NCI-H146 treated with DMSO at 0.1 percent for 48 hours (cell line): ENCODE measurements at regions not wholly inside any gene's neighbourhood (a gene's known extent, or its start where the extent isn't known, plus 50 kb on each side); places are given as distances from the start of the nearest gene placed in this dataset.
"Not testable (repeated sequence)": the region's sequence is repeated elsewhere in the genome, so short reads cannot be mapped to it uniquely, and the experiment has no call there.

Experiments
- DNase-seq: peaks from one replicate; lab custom pipeline; 2025; ENCODE audit not compliant: unreplicated experiment; lab: John Stamatoyannopoulos, UW

DNA sequence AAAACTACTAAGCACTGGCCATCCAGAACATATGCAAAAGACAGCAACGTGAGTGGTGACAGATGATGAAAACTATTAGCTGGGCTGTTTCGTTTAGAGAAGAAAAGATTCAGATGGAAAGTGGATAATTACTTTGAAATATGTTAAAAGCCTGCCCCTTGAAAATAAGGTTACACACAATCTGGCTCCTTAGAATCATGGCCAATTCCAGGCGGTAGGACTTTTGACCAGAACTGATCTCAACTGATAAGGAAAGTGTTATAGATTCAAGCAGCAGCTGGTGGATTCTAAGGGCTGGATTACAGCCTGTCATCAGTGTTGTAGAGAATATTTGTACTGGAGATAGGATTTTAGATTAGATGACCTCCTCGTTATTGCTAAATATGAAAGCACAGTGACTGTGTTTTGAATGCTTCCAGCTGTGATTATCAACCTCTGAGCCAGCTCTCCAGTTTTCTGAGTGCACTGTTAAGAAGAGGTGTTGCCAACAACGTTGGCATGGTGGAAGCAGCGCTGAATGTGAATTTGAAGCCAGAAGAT, 75.1 kb downstream of the KBTBD2 start:
- peak; percentile 10 for DNase-seq

DNA sequence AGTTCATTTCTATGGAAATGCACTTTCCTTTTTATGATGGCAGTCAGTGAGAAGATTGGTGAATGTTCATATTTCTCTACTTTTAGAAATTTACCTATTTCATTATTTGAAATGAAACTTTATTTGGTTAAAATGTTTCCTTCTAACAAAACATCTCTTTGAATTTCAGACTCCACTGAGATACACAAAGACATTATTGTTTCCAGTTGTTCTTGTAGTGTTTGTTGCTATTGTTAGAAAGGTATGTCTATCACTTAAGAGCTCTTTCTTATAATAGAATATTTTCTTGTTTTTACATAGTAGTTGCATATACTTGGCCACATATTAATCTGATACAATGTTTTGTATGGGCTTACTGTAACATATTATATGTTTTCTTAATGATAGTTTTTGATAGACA, 76.8 kb downstream of the KBTBD2 start:
- not testable (repeated sequence) for DNase-seq

DNA sequence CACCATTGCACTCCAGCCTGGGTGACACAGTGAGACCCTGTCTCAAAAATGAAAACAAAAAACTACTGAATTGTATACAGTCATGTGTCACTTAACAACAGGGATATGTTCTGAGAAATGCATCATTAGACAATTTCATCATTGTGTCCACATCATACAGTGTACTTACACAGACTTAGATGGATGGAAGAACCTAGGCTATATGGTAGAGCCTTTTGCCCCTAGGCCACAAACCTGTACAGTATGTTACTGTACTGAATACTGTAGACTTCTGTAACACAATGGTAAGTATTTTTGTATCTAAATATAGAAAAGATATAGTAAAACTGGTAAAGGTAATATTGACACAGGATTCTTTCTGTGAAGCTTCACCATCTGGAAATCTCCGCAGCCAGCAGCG, 81.7 kb downstream of the KBTBD2 start:
- no peak for DNase-seq

DNA sequence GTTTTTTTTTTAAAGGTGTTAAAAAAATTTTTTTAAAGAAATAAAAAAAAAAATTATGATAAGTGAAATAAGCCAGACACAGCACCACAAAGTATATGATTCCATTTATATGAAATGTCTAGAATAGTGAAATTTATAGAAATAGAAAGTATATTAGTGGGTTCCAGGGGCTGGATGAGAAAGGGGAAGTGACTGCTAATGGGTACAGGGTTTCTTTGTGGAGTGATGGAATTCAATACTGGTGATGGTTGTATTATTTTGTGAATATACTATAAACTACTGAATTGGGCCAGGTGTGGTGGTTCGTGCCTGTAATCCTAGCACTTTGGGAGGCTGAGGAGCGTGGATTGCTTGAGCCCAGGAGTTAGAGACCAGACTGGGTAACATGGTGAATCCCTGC, 82.2 kb downstream of the KBTBD2 start:
- no peak for DNase-seq

DNA sequence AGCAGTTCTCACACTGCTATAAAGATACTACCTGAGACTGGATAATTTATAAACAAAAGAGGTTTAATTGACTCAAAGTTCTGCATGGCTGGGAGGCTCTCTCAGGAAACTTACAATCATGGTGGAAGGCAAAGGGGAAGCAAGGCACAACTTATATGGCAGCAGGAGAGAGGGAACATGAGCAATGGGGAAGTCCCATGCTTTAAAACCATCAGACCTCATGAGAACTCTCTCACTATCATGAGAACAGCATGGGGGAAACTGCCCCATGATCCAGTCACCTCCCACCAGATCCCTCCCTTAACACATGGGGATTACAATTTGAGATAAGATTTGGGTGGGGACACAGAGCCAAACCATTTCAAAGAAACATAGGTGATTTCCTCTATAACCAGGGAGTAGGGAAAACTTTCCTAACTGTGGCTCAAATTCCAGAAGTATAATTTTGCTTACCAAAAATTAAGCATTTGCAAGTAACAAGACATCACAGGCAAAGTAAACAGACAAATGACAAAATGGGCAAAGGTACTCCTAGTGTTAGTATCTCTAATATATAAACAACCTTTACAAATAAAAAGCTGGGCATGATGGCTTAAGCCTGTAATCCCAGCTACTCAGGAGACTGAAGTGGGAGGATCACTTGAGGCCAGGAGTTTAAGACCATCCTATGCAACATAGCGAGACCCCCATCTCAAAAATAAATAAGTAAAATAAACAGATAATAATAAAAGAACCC, 88.0 kb downstream of the KBTBD2 start:
- no peak for DNase-seq

DNA sequence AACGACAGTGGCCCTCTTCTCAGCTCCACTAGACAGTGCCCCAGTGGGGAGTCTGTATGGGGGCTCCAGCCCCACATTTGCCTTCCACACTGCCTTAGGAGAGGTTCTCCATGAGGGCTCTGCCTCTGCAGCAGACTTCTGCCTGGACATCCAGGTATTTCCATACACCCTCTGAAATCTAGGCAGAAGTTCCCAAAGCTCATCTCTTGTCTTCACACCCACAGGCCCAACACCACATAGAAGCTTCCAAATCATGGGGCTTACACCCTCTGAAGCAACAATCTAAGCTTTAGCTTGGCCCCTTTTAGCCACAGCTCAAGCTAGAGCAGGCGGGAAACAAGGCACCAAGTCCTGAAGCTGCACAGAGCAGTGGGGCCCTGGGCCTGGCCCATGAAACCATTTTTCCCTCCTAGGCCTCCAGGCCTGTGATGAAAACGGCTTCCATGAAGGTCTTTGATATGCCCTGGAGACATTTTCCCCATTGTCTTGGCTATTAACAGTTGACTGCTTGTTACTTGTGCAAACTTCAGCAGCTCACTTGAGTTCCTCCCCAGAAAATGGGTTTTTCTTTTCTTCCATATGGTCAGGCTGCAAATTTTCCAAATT, 89.2 kb downstream of the KBTBD2 start:
- DNase-seq: no peak

DNA sequence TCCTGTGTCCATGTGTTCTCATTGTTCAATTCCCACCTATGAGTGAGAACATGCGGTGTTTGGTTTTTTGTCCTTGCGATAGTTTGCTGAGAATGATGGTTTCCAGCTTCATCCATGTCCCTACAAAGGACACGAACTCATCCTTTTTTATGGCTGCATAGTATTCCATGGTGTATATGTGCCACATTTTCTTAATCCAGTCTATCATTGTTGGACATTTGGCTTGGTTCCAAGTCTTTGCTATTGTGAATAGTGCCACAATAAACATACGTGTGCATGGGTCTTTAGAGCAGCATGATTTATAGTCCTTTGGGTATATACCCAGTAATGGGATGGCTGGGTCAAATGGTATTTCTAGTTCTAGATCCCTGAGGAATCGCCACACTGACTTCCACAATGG, 98.5 kb downstream of the KBTBD2 start:
- DNase-seq: not testable (repeated sequence)

DNA sequence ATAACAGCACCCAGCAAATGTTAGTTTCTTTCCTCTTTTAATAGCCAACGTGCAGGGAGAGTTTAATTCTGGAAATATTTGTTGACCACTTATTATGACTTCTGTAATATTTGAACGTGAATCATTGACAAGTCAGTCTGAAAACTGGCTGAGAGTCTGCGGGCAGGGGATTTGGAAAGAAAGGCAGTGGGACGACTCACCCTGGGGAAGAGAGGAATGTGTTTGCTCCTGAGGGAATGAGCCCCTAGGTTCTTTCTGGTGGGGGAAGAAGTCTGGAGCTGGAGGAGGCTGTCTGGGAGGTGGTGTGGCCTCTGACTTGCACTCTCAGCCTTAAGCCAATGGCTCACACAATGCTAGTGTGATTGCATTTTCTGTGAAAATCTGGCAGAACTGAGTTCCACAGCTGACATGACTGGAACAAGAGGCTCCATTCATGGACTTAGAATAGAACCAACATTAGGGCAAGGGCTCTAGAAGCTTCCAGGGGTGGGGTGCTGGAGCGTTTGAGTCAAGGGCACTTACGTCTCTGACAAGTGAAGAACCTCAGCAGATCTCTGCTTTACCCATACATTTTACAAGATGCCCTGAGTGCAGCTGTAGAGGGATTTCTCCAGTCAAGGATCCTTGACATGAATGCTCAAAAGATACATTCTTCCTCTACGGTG, 100.7 kb downstream of the KBTBD2 start:
- not testable (repeated sequence) for DNase-seq

DNA sequence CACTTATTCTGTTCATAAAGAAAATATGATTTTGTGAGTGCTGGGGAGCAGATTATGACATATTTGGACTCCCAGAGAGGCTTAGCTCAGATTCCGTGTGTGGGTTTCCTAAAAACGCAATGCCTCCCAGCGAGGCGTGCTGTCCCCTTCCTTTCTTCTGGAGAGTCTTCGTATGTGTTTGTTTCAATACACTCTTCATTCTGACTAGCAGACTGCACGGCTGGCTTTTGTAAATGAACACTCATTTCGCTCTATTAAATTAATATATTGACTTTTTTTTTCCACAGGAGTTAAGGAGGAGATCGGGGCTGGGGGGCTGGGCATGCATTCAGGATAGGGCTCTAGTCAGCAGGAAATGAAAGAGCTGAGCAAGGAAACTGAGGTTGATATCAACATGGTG, 102.3 kb downstream of the KBTBD2 start:
- DNase-seq: not testable (repeated sequence)

DNA sequence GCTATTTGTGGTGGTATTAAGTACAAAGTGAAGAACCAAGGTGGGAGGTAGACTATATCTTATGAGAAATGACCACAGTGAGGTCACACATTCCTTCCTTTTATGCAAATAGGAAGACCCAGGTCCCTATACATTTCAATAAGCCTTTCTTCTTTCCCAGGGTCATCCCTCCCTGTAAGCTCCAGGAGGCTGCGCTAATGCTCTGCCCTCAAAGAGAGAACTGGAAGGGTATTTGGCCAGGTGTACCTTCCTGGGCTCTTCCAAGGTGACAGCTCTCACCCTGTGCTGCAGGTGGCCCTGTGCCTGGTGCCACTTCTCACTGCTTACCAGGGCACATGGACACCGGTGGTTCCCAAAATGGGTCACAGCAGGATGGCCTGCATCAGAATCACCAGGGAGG, 103.4 kb downstream of the KBTBD2 start:
- not testable (repeated sequence) for DNase-seq

DNA sequence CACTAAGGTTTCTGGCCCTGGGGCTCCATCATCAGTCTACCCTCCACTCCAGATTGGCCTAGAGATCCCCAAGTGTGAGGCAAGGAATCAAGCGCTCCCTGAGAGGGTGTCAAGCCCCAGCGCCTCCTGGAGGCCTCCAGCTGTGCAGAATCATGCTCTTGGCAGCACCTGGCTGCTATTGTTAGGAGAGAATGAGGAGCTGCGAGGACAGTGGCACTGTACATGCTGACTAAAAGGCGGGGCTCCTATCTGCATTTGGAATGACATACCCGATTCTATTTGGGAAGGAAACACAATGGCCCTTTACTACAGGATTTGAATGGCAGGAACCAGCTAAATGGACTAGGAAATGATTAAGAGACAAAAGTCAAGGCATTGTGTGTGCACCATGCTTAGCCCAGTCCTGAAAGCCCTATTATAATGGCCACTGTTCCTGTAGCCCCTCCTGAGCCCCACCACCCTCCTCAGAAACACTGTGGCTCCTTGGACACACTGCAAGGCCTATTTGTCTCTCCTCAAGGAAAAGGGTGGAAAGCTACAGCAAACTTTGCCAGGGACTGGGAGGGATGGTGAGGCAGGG, 106.1 kb downstream of the KBTBD2 start:
- DNase-seq: peak; percentile 65

DNA sequence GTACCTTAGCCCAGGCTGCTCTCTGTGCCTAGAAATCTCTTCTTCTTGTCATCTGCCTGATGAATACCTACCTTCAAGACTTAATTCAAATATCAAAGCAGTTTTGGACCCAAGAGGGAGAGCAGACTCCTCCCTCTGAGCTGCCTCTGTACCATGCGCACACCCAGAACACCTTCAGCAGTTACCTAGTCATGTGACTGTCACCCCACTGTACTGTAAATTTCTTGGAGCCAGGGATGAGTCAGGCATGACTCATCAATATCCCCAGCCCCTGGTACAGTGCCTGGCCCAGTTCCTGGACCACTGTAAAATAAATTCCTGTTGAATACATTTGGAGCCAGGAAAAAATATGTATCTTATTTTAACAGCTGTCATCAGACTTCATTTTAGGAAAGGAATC, 111.7 kb downstream of the KBTBD2 start:
- not testable (repeated sequence) for DNase-seq

DNA sequence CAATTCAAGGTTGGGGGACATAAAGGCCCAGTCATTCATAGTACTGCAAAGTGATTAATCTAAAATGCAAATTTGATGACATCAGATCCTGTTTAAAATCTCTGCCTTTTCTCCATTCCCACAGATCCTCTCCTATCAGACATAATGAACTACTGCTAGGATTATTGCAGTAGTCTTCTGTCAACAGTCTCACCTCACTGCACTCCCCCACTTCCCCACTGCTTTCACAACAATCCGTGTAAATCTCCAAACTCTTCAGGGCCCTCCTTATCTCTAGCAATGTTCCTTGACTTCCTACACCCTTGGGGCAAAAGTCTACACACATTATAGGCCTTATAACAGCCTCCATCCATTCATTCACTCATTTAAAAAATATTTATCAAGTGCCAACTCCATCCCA, 112.4 kb downstream of the KBTBD2 start:
- no peak for DNase-seq

DNA sequence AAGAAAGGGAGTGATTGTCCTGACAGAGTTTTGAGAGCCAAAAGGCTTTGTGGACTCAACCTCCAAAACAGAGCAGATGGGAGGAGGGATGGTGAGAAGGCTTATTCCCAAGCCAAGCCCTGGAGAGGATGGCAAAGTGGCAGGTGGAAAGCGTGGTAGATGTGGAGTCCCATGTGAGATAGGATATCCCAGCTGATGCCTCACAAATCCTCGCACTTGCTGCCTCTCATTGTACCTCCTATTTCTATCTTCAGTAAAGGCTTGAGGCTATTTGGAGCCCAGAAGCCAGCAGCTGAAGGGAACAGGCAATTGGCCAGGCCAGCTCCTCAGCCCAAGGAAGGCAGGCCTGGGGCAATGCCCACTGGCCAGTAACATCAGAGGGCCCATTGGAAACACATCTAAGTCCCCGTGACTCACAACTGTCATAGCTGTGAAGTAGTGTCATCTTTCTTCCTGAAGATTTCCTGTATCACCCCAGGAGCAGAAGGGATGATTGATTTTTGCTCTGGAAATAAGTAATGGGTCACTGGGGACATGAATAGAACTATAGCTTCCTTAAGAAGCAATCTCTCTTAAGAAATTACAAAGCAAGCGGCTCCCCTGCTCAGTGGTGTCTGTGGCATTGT, 114.4 kb downstream of the KBTBD2 start:
- DNase-seq: not testable (repeated sequence)

DNA sequence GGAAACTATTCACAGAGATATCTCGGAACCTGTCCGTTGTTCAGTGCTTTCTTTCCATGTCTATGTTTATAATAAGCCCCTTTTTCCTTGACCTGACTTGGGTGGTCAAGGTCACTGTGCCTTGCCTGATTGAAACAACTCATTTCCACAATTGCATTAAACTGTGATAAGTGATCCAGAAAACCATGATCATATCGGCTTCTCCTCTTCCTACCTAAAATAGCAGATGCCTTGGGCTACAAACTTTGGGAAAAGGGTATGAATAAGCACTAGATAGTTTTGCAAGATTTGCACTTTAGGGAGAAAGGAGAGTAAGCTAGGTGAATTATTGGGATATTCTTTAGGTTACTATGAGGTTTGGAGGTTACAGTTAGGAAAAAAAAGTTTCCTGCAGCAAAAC, 115.2 kb downstream of the KBTBD2 start:
- DNase-seq: not testable (repeated sequence)

DNA sequence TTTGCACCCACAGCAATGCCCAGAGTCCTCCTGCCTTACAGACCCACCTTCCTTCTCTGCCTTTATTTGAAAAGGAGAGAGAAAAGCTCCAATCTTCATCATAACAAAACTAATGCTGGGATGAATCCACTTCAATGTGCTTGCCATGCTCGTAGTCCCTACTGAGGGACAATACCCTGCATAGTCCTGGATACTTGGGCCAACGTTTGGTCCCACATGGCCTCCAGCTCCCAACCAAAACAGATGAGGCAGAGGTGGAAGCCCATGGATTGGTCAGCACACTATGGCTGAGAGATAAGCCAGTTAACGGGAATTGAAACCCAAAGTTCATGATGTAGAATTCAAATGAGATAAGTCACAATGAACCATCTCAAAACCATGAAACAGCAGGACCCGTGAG, 115.8 kb downstream of the KBTBD2 start:
- not testable (repeated sequence) for DNase-seq

DNA sequence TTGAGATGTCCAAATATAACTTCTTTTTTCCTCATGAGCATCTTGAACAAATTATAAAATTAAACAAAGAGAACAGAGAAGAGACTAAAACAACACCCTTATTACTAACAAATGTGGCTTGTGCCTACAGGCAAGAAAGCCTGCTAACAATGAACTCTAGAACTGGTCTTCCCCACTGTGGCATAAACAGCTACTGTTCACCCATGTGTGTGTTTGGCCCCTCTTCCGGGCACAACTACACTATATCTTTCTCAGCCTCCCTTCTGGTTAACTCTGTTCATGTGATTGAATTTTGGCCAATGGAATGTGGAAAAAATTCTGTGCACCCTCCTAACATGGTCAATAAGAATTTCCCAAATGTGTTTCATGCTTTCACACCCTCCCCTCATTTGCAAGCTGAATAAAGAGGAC, 117.0 kb downstream of the KBTBD2 start:
- no peak for DNase-seq

DNA sequence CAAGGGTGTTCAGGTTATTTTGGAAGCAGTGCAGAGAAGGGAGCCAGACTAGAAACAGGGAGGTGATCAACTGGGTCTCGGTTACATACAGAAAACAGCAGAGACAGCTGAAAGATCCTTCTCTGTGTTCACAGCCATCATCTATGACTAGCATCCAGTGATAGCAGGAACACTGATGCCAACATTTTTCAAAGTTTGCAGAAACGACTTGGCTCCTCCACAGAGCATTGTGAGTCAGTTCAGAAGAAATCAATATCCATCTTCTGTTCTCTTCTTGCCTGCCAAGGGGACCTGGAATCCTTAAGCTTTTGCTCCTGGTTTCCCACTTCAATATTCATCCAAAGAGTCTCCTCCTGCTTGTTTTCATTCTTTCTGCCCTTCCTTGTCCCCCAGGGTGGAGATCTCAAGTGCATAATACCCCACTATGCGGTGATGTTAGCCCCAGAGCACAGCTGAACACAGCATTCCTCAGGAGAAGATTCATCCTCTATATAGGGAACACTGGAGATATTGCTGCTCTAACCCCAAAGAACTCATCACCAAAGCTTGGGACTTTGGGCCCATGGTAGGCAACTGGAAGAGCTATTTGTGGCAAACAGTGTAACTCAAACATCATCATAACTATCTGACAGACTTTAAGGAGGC, 122.6 kb downstream of the KBTBD2 start:
- DNase-seq: not testable (repeated sequence)

DNA sequence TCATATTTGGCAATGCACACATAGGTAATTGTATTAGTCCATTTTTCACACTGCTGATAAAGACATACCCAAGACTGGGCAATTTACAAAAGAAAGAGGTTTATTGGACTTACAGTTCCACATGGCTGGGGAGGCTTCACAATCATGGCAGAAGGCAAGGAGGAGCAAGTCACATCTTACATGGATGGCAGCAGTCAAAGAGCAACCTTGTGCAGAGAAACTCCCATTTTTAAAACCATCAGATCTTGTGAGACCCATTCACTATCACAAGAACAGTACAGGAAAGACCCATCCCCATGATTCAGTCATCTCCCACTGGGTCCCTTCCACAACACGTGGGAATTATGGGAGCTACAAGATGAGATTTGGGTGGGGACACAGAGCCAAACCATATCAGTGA, 123.2 kb downstream of the KBTBD2 start:
- DNase-seq: not testable (repeated sequence)

DNA sequence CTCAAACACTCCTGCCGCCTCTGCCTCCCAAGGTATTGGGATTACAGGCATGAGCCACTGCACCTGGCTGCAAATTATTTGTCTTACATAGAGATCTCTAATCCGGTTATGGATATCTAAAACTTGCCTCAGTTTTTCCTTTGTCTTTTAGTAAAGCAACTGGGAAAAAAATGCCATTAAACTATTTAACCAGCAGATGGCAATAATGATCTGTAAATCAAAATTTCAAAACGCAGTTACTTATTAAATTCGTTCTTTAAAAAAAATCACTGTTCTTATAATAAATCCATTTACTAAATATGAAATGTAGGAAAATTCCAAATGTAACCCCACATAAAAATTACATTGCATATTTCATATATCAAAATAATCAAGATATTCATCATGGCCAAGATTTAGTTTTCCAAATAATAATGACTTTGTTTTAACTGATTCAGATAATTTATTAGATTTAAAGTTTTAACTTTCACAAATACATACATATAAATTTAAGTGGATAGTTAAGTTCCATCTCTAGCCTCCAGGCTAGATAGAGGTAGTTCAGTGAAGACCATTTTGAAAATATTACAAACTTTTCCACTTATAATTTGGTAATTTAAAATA, 125.8 kb downstream of the KBTBD2 start:
- not testable (repeated sequence) for DNase-seq
